ENCODE measurements at regions not wholly inside any gene's neighbourhood (a gene's known extent, or its start where the extent isn't known, plus 50 kb on each side); places are given as distances from the start of the nearest gene placed in this dataset.

GRCh38 chr3:96236522-96236921 is 577.9 kb upstream of the EPHA6 start:
- TF ChIP-seq CTCF (IDR thresholded peaks at IDR 0.05; ENCODE audit: insufficient read depth, low read length, poor library complexity, severe bottlenecking) (no peak), EZH2phosphoT487 (conservative IDR thresholded peaks at IDR 0.05; ENCODE audit: low read length) (no peak)

Measured in SU-DHL-6 (cell line).